Stimulated activated CD4-positive, alpha-beta T cell treated with anti-CD3 and anti-CD28 coated beads, Interleukin-4, amount 100 ng/mL, for 48 hours (primary cell): ENCODE measurements at regions not wholly inside any gene's neighbourhood (a gene's known extent, or its start where the extent isn't known, plus 50 kb on each side); places are given as distances from the start of the nearest gene placed in this dataset.

Experiments
- DNase-seq, 2 donors: peaks; one replicate each; pipeline ENCODE4 v3.0.0-alpha.2; 2020; ENCODE audit warnings: low read depth in 2 of 2

DNA sequence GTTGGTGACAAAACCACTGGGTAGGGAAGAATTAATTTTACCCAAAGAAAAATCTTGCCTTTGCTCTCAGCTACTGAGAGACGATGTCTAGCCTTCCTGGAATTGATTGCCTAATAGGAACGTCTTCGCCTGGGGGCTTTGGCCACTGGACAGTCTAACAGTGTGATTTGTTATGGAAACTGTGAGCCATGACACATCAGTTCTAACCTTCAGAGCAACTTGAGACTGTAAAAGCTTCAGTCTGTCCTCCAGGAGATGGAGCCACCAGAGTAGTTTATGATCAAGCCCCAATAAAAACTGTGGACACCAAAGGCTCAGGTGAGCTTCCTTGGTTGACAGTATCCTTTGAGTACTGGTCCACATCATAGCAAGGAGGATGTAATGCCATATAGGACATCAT, 235.8 kb upstream of the TMCO5A start:
- DNase-seq: no peak

DNA sequence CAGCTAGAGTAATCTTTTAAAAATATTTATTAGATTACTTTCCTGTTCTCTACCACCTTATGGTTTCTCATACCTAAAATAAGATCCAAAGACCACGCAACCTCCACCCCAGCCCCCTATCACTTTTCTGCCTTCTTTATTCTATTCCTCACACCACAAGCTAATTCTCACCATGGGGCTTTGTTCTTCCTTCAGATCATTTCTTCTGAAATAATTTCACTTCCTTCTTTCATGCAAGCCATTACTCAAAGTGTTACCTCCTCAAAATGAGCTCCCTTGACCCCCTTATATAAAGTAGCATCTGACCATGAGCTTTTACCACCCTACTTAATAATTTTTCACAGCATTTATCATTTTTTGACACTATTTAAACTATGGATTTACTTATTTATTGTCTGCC, 233.2 kb upstream of the TMCO5A start:
- no peak for DNase-seq

- no peak for DNase-seq
These were observed 224.8 kb upstream of the TMCO5A start for GRCh38 chr15:37709669-37710068.

- DNase-seq: no peak
These were observed 219.3 kb upstream of the TMCO5A start for GRCh38 chr15:37715101-37715500.

- DNase-seq: no peak
These were observed 214.2 kb upstream of the TMCO5A start for GRCh38 chr15:37720267-37720666.

- no peak for DNase-seq
These were observed 203.2 kb upstream of the TMCO5A start for GRCh38 chr15:37731146-37731746.

- DNase-seq: no peak
These were observed 200.8 kb upstream of the TMCO5A start for GRCh38 chr15:37733628-37734027.

- no peak for DNase-seq
These were observed 193.8 kb upstream of the TMCO5A start for GRCh38 chr15:37740623-37741141.

- DNase-seq: no peak
These were observed 190.6 kb upstream of the TMCO5A start for GRCh38 chr15:37743826-37744225.

DNA sequence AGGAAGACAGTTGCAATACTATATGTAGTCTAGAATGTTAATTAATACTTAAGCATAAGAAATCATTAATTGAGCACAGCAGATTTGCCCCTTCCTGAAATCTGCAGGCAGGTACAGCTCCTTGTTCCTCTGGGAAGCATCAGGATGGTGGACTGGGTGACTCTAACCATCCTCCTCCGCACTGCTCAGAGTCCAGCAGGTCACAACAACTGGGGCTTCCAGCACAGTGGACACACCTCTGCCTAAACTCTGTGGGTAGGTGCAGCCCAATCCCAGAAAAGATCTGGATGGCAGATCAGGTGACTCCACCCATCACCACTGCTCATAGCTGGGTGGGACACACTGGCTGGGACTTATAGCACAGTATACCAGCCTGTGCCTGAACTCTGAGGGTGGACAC, 189.9 kb upstream of the TMCO5A start:
- DNase-seq: no peak

DNA sequence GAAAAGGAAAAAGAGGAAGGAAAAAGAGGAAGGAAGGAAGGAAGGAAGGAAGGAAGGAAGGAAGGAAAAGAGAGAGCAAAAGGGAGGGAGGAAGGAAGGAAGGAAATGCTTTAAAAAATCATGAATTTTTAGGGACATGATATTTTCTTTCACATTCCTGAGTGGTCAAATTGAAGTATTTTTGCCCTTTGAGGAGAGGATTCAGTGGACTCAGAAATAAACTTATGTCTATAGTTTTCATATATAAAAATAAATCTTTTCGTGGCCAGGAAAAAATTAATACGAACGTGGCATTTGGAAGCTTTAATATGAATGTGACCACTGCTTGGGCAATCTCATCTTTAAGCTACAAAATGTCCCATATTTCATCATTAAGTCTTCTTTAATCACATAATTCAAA, 183.0 kb upstream of the TMCO5A start:
- no peak for DNase-seq

DNA sequence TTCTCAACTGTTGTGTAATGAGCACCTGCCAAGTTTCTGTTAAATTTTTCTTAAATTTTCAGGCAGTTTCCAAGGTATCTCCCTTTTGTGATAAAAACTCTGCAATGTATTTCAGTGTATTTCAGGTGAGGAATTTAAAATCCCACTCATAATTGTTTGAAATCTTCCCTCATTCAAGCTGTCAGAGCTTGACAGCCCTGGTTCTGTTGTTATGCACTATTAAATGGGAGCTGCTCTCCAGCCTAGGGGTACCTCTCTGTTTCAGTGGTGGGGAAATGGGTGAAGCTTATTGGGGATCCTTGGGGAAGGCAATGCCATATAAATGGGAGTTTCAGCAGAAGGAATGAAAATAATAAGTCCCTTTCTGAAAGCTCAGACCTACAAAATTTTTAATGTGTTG, 178.0 kb upstream of the TMCO5A start:
- DNase-seq: no peak

GRCh38 chr15:37758412-37758811, 176.0 kb upstream of the TMCO5A start:
- DNase-seq: no peak

GRCh38 chr15:37764733-37765191, 169.7 kb upstream of the TMCO5A start:
- DNase-seq: peak; percentile 6 to 19

GRCh38 chr15:37765786-37766185, 168.7 kb upstream of the TMCO5A start:
- DNase-seq: no peak

- no peak for DNase-seq
These were observed 166.5 kb upstream of the TMCO5A start for GRCh38 chr15:37767841-37768455.

- no peak for DNase-seq
These were observed 163.0 kb upstream of the TMCO5A start for GRCh38 chr15:37771465-37771864.

GRCh38 chr15:37773111-37773860, 161.2 kb upstream of the TMCO5A start:
- DNase-seq: no peak

- DNase-seq: no peak
These were observed 159.5 kb upstream of the TMCO5A start for GRCh38 chr15:37774961-37775360.

GRCh38 chr15:37777006-37777405, 157.4 kb upstream of the TMCO5A start:
- DNase-seq: no peak

- no peak for DNase-seq
These were observed 151.2 kb upstream of the TMCO5A start for GRCh38 chr15:37783290-37783689.

GRCh38 chr15:37788330-37788729, 146.1 kb upstream of the TMCO5A start:
- no peak for DNase-seq
